Testis (tissue), 2 donors: ENCODE measurements at regions not wholly inside any gene's neighbourhood (a gene's known extent, or its start where the extent isn't known, plus 50 kb on each side); places are given as distances from the start of the nearest gene placed in this dataset.
"Not testable (repeated sequence)": the region's sequence is repeated elsewhere in the genome, so short reads cannot be mapped to it uniquely, and the experiment has no call there.

ENCODE experiments used
- DNase-seq: peaks from one replicate; pipeline ENCODE4 v3.0.0-alpha.2; 2019
- H3K27ac ChIP-seq, 2 donors: fragments of 200-600 bp; sonication (generic); one replicate each; pipeline ENCODE4 v1.5.1; 2019
- H3K27me3 ChIP-seq: fragments of 200-600 bp; sonication (generic); one replicate; pipeline ENCODE4 v1.5.1; 2019
- H3K36me3 ChIP-seq: fragments of 200-600 bp; sonication (generic); one replicate; pipeline ENCODE4 v1.5.1; 2017; ENCODE audit warnings: low read depth; ENCODE audit errors: missing control alignments
- H3K4me1 ChIP-seq: fragments of 200-600 bp; sonication (generic); one replicate; pipeline ENCODE4 v1.5.1; 2019
- H3K4me3 ChIP-seq, 2 donors: fragments of 200-600 bp; sonication (generic); one replicate each; pipeline ENCODE4 v1.5.1; 2017 to 2019
- H3K9me3 ChIP-seq: fragments of 200-600 bp; sonication (generic); one replicate; pipeline ENCODE4 v1.5.1; 2017
- CTCF ChIP-seq, 3 experiments: fragments of 450-650 bp in 2 of 3; fragments of 200-600 bp in 1 of 3; sonication (generic) in 1 of 3; IDR thresholded peaks; one replicate each; pipeline ENCODE4 v1.5.1; 2016 to 2019; ENCODE audit warnings: antibody characterized with exemption in 3 of 3, mild to moderate bottlenecking in 2 of 3, moderate library complexity in 1 of 3
- POLR2A ChIP-seq: fragments of 450-650 bp; IDR thresholded peaks from one replicate; pipeline ENCODE4 v1.6.1; 2017; ENCODE audit warnings: antibody characterized with exemption, mild to moderate bottlenecking, moderate library complexity
- WGBS, 2 donors: methylation state at CpG; one replicate each; pipeline ENCODE4 v1.1.5; 2018; 5-methylcytosine and 5-hydroxymethylcytosine counted together
- intact Hi-C: fragments of 100-400 bp; cut with DNase I; formaldehyde crosslinking; loops from one replicate; pipeline ENCODE4 v1.15.1; 2023; ENCODE audit warnings: low total_unique reads

DNA sequence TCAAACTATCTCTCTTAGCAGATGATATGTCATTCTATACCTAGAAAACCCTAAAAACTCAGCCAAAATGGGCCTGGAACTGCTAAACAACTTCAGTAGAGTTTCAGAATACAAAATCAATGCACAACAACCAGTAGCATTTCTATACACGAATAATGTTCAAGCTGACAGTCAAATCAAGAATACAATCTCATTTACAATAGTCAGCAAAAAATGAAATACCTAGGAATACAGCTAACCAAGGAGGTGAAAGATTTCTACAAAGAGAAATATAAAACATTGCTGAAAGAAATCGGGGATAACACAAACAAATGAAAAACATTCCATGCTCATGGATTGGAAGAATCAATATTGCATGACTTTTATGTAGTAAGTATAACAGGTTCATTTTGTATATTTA, 804.8 kb downstream of the SLITRK1 start:
- H3K4me1 ChIP-seq = no peaks in the 10 kb centered on the region
- DNase-seq = no peak
- WGBS, 2 donors = 75 to 85% methylated on average over 2 of the region's 2 CpGs
- H3K27me3 ChIP-seq = no peaks in the 10 kb centered on the region
- intact Hi-C loops = no loop called here
- H3K4me3 ChIP-seq = no peak overlapping the region
- H3K36me3 ChIP-seq = no peaks in the 10 kb centered on the region
- no peak for TF ChIP-seq POLR2A
- TF ChIP-seq CTCF (IDR thresholded peaks at IDR 0.05) = no peak
- H3K27ac ChIP-seq = no peak overlapping the region
- no peaks in the 10 kb centered on the region for H3K9me3 ChIP-seq

GRCh38 chr13:83073930-83074329, 808.3 kb downstream of the SLITRK1 start:
- H3K27ac ChIP-seq, intact Hi-C loops, H3K4me1 ChIP-seq, H3K27me3 ChIP-seq, H3K9me3 ChIP-seq, H3K36me3 ChIP-seq, H3K4me3 ChIP-seq, DNase-seq: not testable (repeated sequence)

DNA sequence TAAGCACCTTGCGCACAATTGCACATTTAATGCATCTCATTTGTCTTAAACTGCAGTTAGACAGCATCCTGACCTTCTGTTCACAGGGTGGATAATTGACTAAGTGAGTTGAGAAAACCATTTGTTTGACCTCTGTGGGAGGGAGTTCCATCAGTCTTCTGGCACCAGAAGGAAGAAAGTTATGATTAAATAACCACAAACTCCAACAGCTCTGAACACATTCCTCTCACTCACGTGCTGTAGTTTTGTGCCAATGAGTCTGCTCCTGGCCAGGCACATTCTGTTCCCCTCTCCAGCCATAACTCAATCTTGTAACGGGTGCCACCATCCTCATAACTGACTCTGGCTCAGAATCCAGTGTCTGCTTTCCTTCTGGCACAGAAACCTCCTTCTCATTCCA, 817.2 kb downstream of the SLITRK1 start:
- no peaks in the 10 kb centered on the region for H3K4me1 ChIP-seq
- H3K9me3 ChIP-seq = no peaks in the 10 kb centered on the region
- H3K27ac ChIP-seq = no peak overlapping the region
- H3K36me3 ChIP-seq = no peaks in the 10 kb centered on the region
- intact Hi-C loops = no loop called here
- no peaks in the 10 kb centered on the region for H3K27me3 ChIP-seq
- WGBS, 2 donors = 34 to 57% methylated on average over 3 of the region's 3 CpGs
- H3K4me3 ChIP-seq = no peak overlapping the region
- peak; percentile 77 for DNase-seq
- no peak for TF ChIP-seq POLR2A
- no peak for TF ChIP-seq CTCF (IDR thresholded peaks at IDR 0.05)

DNA sequence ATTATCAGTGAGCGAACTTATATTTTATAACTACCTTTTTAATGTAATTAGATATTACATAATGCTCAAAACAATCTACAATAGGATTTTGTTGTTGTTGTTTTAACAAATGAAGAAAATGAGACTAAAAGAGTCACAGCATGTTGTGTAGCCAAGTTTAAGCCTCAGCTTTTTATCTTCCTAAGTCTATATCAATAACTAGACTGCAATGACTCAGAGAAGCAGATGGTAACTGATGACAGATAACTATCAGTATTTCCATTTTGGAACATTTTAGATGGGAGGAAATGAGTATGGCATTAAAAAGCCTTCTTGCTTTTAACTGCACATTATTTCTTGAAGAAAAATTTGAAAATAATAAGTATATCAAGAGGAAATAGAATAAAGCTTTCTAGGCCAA, 825.2 kb downstream of the SLITRK1 start:
- H3K4me3 ChIP-seq = no peak overlapping the region
- no peaks in the 10 kb centered on the region for H3K36me3 ChIP-seq
- TF ChIP-seq POLR2A = no peak
- no peak for TF ChIP-seq CTCF (IDR thresholded peaks at IDR 0.05)
- H3K4me1 ChIP-seq = no peaks in the 10 kb centered on the region
- no peaks in the 10 kb centered on the region for H3K27me3 ChIP-seq
- intact Hi-C loops = no loop called here
- H3K27ac ChIP-seq = no peak overlapping the region
- WGBS, 2 donors = 96 to 100% methylated on average over 1 of the region's 1 CpG
- no peaks in the 10 kb centered on the region for H3K9me3 ChIP-seq
- DNase-seq = no peak

DNA sequence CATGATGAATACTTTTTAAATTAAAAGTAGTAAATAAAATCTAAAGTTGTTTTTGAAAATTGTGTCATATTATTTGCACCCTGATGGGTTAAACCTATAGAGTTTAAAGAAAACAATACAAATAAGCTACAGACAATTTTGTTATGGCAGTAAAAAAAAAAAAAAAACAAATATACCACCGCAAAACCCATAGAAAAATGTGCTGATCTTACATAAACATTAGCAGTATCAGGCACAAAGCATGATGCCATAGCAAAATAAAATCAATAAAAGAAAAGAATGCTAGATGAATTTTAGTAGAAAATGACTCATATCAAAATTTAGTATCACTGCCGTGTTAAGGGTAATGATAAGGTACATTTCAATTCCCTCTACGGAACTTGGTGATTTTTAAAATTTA, 826.0 kb downstream of the SLITRK1 start:
- intact Hi-C loops = no loop called here
- Histone ChIP-seq H3K4me3 (no peak overlapping the region), H3K36me3 (no peaks in the 10 kb centered on the region), H3K9me3 (no peaks in the 10 kb centered on the region), H3K27me3 (no peaks in the 10 kb centered on the region), H3K27ac (no peak overlapping the region), H3K4me1 (no peaks in the 10 kb centered on the region)
- no peak for DNase-seq
- TF ChIP-seq CTCF (IDR thresholded peaks at IDR 0.05) (no peak), POLR2A (no peak)
- 87% methylated on average over 3 of the region's 3 CpGs for WGBS, 2 donors
